NCI-H146 treated with DMSO at 0.1 percent for 48 hours (cell line): ENCODE measurements at regions not wholly inside any gene's neighbourhood (a gene's known extent, or its start where the extent isn't known, plus 50 kb on each side); places are given as distances from the start of the nearest gene placed in this dataset.
"Not testable (repeated sequence)": the region's sequence is repeated elsewhere in the genome, so short reads cannot be mapped to it uniquely, and the experiment has no call there.

Source experiments
- DNase-seq: peaks from one replicate; lab custom pipeline; 2025; ENCODE audit not compliant: unreplicated experiment; lab: John Stamatoyannopoulos, UW

DNA sequence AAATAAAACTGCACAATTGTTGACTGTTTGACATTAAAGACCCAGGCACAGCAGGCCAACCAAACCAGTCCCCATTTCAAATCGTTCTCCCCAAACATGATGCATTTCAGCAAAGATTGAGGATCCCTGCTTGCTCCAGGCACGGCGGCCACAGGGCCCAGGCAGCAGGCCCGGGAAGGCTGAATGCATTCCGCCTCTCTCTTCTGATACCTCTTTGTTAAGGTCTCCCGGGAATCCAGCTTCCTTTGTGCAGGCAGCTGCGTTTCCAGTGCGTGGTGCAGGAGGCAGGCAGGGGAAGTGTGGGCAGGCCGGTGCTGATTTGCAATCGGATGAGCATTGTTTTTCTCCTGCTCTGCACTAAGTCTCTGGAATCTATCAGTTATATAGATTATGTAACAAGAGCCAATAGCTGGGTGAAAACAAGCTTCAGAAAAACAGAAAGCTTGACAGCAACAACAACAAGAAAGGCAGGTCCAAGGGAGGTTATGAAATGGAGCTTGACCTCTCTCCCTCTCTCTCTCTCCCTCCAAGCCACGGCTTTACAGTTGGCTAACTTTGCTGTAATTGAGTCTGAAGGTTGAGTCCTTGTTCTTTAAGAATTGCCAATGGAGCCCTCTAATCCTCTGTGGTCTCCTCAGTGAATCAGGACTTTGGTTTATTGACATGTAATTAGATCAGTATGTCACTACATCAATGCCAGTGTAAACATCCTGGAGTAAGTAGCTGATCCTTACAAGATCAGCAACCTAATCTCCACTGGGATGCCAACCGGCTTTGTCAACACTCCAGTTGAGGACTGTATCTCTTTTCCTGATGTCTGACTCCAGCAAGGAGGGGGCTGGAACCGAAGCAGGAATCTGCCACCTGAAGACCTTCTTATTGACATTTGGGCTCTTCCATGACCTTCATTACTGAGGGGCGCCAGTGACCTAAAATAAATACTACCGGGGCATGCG lies 338.0 kb downstream of the TEX29 start:
- peak; percentile 39 for DNase-seq

DNA sequence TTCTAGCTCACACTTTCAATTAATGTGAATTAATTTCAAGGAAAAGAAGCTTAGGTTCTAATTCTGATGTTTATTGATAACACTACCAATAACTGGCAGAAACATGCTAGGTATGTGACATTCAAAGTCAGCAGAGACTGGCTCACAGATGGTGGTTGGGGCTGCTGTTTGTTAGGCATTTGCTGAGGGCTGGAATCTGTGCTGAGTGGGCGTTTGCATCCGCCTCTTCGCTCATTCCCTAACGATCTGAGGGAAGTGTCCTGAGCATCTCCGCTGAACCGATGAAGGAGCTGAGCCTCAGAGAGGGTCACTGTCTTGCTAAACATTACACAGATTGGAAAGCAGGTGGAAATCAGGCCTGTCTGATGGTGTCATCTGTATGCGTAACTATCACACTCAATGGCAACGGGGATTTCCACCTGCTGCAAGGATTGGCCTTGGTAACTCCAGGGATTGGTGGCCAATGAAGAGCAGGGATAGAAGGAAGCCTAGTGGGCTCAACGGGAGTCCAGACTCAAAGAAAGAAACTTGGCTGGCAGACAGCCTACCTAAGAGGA lies 338.9 kb downstream of the TEX29 start:
- no peak for DNase-seq

DNA sequence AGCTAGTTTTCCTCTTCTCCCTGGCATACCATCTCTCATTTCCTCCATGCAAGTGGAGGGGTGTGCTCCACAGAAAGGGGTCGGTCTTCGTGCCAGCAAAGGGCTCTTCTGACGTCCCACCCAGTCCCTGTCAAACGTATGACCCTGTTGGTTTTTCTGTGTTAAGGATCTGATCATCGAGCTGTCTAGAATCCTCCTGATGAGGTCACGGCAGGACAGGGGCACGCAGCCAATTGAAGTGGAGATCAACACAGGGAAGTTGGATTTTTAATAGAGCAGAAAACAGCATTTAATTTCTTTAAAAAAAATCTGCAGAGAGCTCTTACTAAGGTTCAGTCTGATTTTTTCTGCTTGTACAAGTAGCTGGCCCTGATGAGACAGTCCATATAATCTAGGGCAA lies 339.4 kb downstream of the TEX29 start:
- DNase-seq: no peak

DNA sequence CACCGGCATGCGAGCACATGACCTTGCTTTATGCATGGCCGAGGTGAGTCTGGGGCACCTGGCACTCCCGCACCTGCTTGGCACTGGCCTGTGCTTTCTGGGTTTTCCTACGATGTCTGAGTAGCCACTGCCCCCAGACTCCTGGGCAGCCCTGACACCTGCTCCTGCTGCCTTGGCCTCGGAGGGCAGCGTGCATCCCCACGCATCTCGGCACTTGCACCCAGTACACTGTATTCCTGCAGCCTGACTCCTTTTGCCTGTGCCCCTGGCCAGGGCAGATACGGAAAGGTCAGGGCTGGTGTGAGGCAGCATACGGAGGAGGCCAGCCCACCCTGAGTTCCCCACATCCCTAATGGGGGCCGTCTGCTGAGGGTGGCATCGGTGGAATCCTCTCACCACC lies 340.6 kb downstream of the TEX29 start:
- DNase-seq: no peak

GRCh38 chr13:111661776-111662175 lies 341.3 kb downstream of the TEX29 start:
- no peak for DNase-seq

DNA sequence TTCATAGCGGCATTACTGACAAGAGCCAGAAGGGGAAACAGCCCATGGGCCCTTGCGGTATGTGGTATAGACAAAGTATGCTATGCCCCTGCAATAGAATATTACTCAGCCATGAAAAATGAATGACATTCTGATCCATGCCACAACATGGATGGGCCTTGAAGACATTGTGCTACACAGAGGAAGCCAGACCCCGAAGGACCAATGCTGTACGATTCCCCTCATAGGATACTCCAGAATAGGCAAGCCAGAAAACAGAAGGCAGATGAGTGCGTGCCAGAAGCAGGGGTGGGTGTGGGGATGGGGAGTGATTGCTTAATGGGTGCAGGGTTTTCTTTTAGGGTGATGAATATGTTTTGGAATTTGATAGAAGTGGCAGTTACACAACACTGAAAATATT lies 342.0 kb downstream of the TEX29 start:
- DNase-seq: no peak

DNA sequence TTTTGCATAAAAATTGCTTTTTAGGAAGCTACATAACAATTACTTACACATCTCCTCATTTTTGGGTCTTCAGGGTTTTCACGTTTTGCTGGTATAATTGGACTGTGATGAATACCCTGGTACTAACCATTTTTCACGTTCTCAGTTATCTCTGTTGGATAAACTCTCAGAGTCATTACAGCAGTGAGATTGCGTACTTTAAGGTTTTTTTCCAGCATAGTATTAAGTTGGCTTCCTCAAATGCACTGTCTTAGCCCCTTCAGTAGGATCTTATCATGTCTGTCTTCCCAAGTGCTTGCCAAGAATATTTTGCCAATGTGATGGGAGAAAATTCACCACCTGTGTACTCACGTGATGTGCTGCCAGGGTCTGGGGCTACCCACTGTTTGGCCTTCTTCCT lies 342.5 kb downstream of the TEX29 start:
- DNase-seq: no peak

DNA sequence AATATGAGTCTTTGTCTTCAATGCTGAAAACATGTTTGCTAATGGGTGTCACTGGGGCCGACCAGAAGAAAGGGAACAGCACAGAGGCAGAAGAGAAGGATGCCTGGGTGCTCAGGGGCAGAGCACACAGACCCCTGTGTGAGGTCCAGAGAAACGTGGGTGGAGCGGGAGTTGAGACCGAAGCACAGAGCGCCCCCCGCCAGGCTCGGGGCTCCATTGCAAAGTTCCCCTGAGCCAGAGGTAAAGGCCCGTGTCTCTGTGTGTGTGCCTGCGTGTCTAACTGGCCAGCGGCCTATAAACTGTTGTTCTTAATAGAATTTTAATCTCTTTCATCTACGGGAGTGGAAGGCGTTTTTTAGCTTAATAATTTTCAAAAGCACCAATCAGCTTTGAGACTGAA lies 343.1 kb downstream of the TEX29 start:
- DNase-seq: no peak

DNA sequence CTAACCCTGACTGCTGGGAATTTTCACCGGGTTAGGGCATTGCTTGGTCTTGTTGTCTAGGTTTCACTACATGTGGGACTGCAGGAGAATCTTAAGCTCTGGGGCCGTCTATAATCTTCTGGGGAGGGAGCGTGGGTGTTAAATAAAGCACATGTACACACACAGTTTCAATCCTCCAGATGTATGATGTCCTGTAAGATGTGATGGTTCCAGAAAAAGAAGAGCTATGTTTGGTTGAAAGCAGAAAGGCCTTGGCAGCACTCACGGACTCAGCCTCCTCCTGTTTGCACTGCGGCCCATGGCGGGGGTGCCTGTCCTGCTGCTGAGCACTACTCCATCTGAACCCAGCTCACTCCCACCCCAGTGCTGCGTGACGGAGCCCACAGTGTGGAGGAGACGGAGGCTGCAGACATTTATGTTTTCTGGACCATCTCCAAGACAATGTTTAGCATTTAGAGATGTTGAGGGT lies 343.5 kb downstream of the TEX29 start:
- DNase-seq: no peak

- DNase-seq: no peak
Measured at GRCh38 chr13:111664696-111665095, 344.3 kb downstream of the TEX29 start.

- no peak for DNase-seq
Measured at GRCh38 chr13:111665691-111666095, 345.3 kb downstream of the TEX29 start.

GRCh38 chr13:111666164-111666776 lies 345.8 kb downstream of the TEX29 start:
- DNase-seq: no peak

DNA sequence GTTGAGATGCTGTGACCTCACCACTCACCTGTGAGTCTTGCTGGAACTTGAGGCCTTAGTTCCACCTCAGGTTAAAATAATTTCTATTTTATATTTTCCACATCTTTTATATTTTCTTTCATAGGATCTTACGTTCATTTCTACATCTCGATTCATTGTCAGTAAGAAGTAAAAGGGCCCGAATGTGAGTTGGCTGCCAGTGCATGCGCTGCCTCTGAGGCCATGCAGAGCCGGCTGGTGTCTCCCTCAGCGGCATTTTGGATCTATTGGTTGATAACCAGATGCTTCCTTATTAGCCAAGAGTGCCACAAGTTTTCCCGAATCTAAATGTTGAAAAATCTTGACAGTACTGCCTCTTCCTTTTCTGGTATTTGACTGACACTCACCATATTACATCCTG lies 347.3 kb downstream of the TEX29 start:
- DNase-seq: no peak

- no peak for DNase-seq
Measured at GRCh38 chr13:111668451-111668850, 348.0 kb downstream of the TEX29 start.

DNA sequence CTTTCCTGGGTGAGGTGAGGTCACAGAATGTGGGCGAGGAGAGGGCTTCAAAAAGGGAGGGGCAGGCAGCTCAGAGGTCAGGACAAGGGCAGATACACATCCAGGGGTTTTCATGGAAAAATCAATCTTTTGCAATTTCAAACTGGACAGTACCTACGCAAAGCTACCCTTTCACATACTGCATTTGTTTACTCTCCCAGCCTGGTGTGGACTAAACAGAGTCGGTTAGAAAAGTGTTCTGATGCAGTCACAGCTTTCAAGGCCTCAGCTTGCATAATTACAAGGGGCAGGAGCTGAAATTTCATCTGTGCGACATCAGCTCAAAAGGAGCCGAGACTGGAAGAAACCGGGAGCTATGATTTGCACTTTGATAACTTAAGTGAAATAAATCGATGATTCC lies 351.8 kb downstream of the TEX29 start:
- DNase-seq: not testable (repeated sequence)

GRCh38 chr13:111678120-111678882 lies 357.9 kb downstream of the TEX29 start:
- DNase-seq: not testable (repeated sequence)

- DNase-seq: not testable (repeated sequence)
Measured at GRCh38 chr13:111679645-111680044, 359.2 kb downstream of the TEX29 start.

- DNase-seq: not testable (repeated sequence)
Measured at GRCh38 chr13:111680100-111680499, 359.7 kb downstream of the TEX29 start.

DNA sequence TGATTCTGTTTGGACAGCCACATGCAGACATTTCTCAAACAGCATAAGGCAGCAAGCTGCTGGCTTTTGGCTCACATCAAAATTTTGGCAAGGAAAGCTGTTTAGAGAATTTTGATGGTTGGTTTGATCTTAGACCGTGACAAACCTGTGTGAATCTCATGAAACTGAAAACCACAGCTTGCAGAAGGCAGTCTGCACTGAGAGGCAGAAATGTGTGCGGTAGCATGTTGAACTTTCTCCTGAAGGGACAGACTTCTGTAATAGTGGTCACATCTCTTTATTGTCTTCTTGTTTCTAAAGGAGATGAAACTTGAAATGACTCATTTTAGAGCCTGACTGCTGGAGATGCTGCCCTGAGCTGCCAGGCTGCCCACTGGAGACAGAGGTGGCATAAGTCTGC lies 371.6 kb downstream of the TEX29 start:
- DNase-seq: not testable (repeated sequence)

GRCh38 chr13:111696121-111696520 lies 370.8 kb upstream of the SOX1 start:
- DNase-seq: not testable (repeated sequence)

DNA sequence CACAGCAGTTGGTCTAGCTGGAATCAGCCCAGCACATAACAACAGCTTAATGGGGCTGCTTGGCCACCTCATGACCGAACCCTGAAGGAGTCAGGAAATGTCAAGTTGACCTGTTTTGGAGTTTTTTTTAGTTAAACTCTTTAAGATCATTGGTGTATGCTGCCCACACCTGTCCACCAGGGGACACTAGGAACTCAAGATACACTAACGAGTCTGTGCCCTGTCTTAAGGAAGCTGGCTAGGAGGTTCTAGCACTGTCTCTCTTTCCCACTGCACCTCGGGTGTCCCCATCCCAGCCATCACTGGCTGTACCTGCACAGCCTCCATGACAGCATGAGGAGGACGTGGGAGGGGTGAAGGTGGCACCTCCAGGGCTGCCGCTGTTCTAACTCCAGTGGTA lies 364.9 kb upstream of the SOX1 start:
- DNase-seq: not testable (repeated sequence)
